Astrocyte of the spinal cord (primary cell): ENCODE measurements at regions not wholly inside any gene's neighbourhood (a gene's known extent, or its start where the extent isn't known, plus 50 kb on each side); places are given as distances from the start of the nearest gene placed in this dataset.

ENCODE experiments used
- DNase-seq: peaks from one replicate; pipeline ENCODE4 v3.0.0; 2011; ENCODE audit warnings: low read depth, low spot score
- H3K4me3 ChIP-seq: 2 replicates; pipeline ENCODE4 v1.5.1; 2011; ENCODE audit warnings: low read depth, mild to moderate bottlenecking, low read length, moderate library complexity
- CTCF ChIP-seq: IDR thresholded peaks from 2 replicates; pipeline ENCODE4 v1.5.1; 2012; ENCODE audit warnings: low read depth, mild to moderate bottlenecking, low read length, inconsistent platforms
- in situ Hi-C: cut with HindIII; loops from 2 replicates; pipeline ENCODE4 v1.10.0; 2017; ENCODE audit warnings: low sequenced_read_pairs

GRCh38 chr3:144384241-144384979 is 412.8 kb downstream of the DIPK2A start:
- no peak for DNase-seq
- TF ChIP-seq CTCF = no peak
- H3K4me3 ChIP-seq = no peak overlapping the region
- in situ Hi-C loops = no loop called here

- no peak for DNase-seq
- H3K4me3 ChIP-seq = no peak overlapping the region
- in situ Hi-C loops = no loop called here
- TF ChIP-seq CTCF = no peak
Observed at GRCh38 chr3:144390786-144391185, 419.2 kb downstream of the DIPK2A start.

- in situ Hi-C loops = no loop called here
- no peak overlapping the region for H3K4me3 ChIP-seq
- no peak for DNase-seq
- TF ChIP-seq CTCF = no peak
Observed at GRCh38 chr3:144391236-144391635, 419.6 kb downstream of the DIPK2A start.

GRCh38 chr3:144394032-144394431 is 422.4 kb downstream of the DIPK2A start:
- TF ChIP-seq CTCF = no peak
- DNase-seq = no peak
- in situ Hi-C loops = no loop called here
- H3K4me3 ChIP-seq = no peak overlapping the region

- TF ChIP-seq CTCF = no peak
- in situ Hi-C loops = no loop called here
- H3K4me3 ChIP-seq = no peak overlapping the region
- DNase-seq = no peak
Observed at GRCh38 chr3:144402430-144402829, 430.8 kb downstream of the DIPK2A start.

- DNase-seq = no peak
- TF ChIP-seq CTCF = no peak
- H3K4me3 ChIP-seq = no peak overlapping the region
- in situ Hi-C loops = no loop called here
Observed at GRCh38 chr3:144403040-144403457, 431.4 kb downstream of the DIPK2A start.

GRCh38 chr3:144407335-144407734 is 435.7 kb downstream of the DIPK2A start:
- no peak for TF ChIP-seq CTCF
- no peak overlapping the region for H3K4me3 ChIP-seq
- DNase-seq = no peak
- in situ Hi-C loops = no loop called here
